GM23338 (cell line): ENCODE measurements at regions not wholly inside any gene's neighbourhood (a gene's known extent, or its start where the extent isn't known, plus 50 kb on each side); places are given as distances from the start of the nearest gene placed in this dataset.

ENCODE experiments used
- ATAC-seq: fragments of 200-7000 bp; cut with Tn5 transposase; 3 replicates; pipeline ENCODE4 v1.9.1; 2020
- DNase-seq: peaks from one replicate; pipeline ENCODE4 v3.0.0-alpha.2; 2015; ENCODE audit warnings: low spot score
- H2AFZ ChIP-seq: fragments of 200-600 bp; sonication (generic); 2 replicates; pipeline ENCODE4 v1.8.0; 2016; ENCODE audit warnings: antibody characterized with exemption, mild to moderate bottlenecking, moderate library complexity
- H3F3A ChIP-seq: fragments of 200-600 bp; sonication (generic); replicated peaks from 2 replicates; pipeline ENCODE4 v1.8.0; 2017; ENCODE audit warnings: antibody characterized with exemption, mixed run types, low read depth
- H3K27ac ChIP-seq: fragments of 200-600 bp; sonication (generic); 2 replicates; pipeline ENCODE4 v1.6.1; 2016; ENCODE audit warnings: low read depth
- H3K27me3 ChIP-seq: fragments of 200-600 bp; sonication (generic); 2 replicates; pipeline ENCODE4 v1.8.0; 2016; ENCODE audit warnings: mild to moderate bottlenecking, mixed run types, moderate library complexity; ENCODE audit not compliant: insufficient read depth
- H3K36me3 ChIP-seq: fragments of 200-600 bp; sonication (generic); 2 replicates; pipeline ENCODE4 v1.8.0; 2016; ENCODE audit warnings: mild to moderate bottlenecking; ENCODE audit not compliant: insufficient read depth
- H3K4me1 ChIP-seq: fragments of 200-600 bp; sonication (generic); 2 replicates; pipeline ENCODE4 v1.8.0; 2016; ENCODE audit warnings: mild to moderate bottlenecking, moderate library complexity; ENCODE audit not compliant: insufficient read depth
- H3K4me2 ChIP-seq: fragments of 200-600 bp; sonication (generic); 2 replicates; pipeline ENCODE4 v1.7.1; 2017; ENCODE audit warnings: mixed run types
- H3K4me3 ChIP-seq: fragments of 200-600 bp; sonication (generic); 2 replicates; pipeline ENCODE4 v1.6.1; 2016; ENCODE audit warnings: mixed run types
- H3K79me2 ChIP-seq: fragments of 200-600 bp; sonication (generic); replicated peaks from 2 replicates; pipeline ENCODE4 v1.8.0; 2017; ENCODE audit warnings: mild to moderate bottlenecking; ENCODE audit not compliant: insufficient read depth
- H3K9me2 ChIP-seq: fragments of 200-600 bp; sonication (generic); 2 replicates; pipeline ENCODE4 v1.8.0; 2017; ENCODE audit not compliant: insufficient read depth
- H4K20me1 ChIP-seq: fragments of 200-600 bp; sonication (generic); replicated peaks from 2 replicates; pipeline ENCODE4 v1.8.0; 2017; ENCODE audit warnings: mild to moderate bottlenecking; ENCODE audit not compliant: insufficient read depth
- H3K27ac Mint-ChIP-seq: 2 replicates; pipeline ENCODE4 v1.8.0; 2020; ENCODE audit warnings: inconsistent platforms, mild to moderate bottlenecking, moderate library complexity, mixed read lengths
- H3K27me3 Mint-ChIP-seq: 3 replicates; pipeline ENCODE4 v1.8.0; 2022; ENCODE audit warnings: low read depth, mild to moderate bottlenecking, moderate library complexity, mixed read lengths, inconsistent platforms; ENCODE audit not compliant: insufficient read depth, poor library complexity
- H3K36me3 Mint-ChIP-seq: 3 replicates; pipeline ENCODE4 v1.8.0; 2021; ENCODE audit warnings: low read depth, mild to moderate bottlenecking, inconsistent platforms, moderate library complexity, mixed read lengths
- H3K4me1 Mint-ChIP-seq: 3 replicates; pipeline ENCODE4 v1.8.0; 2020; ENCODE audit warnings: mild to moderate bottlenecking, inconsistent platforms, mixed read lengths
- H3K4me3 Mint-ChIP-seq: 3 replicates; pipeline ENCODE4 v1.8.0; 2021; ENCODE audit warnings: moderate library complexity, mild to moderate bottlenecking, inconsistent platforms, mixed read lengths
- H3K9me3 Mint-ChIP-seq: 3 replicates; pipeline ENCODE4 v1.8.0; 2020; ENCODE audit warnings: moderate library complexity, mild to moderate bottlenecking, inconsistent platforms, mixed read lengths
- CREB1 ChIP-seq: fragments of 250-450 bp; sonication (Bioruptor Pico); IDR thresholded peaks from 2 replicates; pipeline ENCODE4 v1.5.0; 2020; ENCODE audit warnings: low read depth, mild to moderate bottlenecking, moderate library complexity
- ETS1 ChIP-seq: IDR thresholded peaks from 2 replicates; pipeline ENCODE4 v1.6.1; 2016; ENCODE audit warnings: antibody characterized with exemption
- EZH2phosphoT487 ChIP-seq: fragments of 200-600 bp; sonication (generic); IDR thresholded peaks from one replicate; pipeline ENCODE4 v1.8.1; 2018; ENCODE audit warnings: antibody characterized with exemption; ENCODE audit not compliant: unreplicated experiment
- NANOG ChIP-seq: IDR thresholded peaks from 2 replicates; pipeline ENCODE4 v1.6.1; 2016; ENCODE audit warnings: antibody characterized with exemption, borderline replicate concordance
- POLR2AphosphoS5 ChIP-seq: IDR thresholded peaks from 2 replicates; pipeline ENCODE4 v1.6.1; 2016; ENCODE audit warnings: antibody characterized with exemption, low read depth
- STAT1 ChIP-seq: IDR thresholded peaks from one replicate; pipeline ENCODE4 v1.6.1; 2016; ENCODE audit warnings: antibody characterized with exemption; ENCODE audit not compliant: unreplicated experiment
- ZNF114 ChIP-seq: fragments of 250-450 bp; sonication (Bioruptor Pico); IDR thresholded peaks from 2 replicates; pipeline ENCODE4 v1.5.0; 2020; ENCODE audit warnings: mild to moderate bottlenecking, moderate library complexity
- ZNF331 ChIP-seq: fragments of 250-450 bp; sonication (Bioruptor Pico); IDR thresholded peaks from 2 replicates; pipeline ENCODE4 v1.5.0; 2020; ENCODE audit warnings: low read depth, mild to moderate bottlenecking, moderate library complexity
- ZNF462 ChIP-seq: fragments of 250-450 bp; sonication (Bioruptor Pico); IDR thresholded peaks from 2 replicates; pipeline ENCODE4 v1.5.0; 2020; ENCODE audit warnings: mild to moderate bottlenecking, moderate library complexity
- TF ChIP-seq, protein P1 (sequence below), 2 experiments: fragments of 200-600 bp in 1 of 2; sonication (generic) in 1 of 2; conservative IDR thresholded peaks; 2 replicates each; pipeline versions ENCODE4 v1.5.1 to v1.6.1; 2016 to 2017; ENCODE audit warnings: antibody characterized with exemption in 2 of 2, low read depth in 2 of 2, mild to moderate bottlenecking in 2 of 2, moderate library complexity in 1 of 2

GRCh38 chr16:85203462-85203813 lies 91.2 kb upstream of the CIBAR2 start (continued):
- TF ChIP-seq ETS1 (no peak), ZNF331 (CRISPR knock-in tag) (no peak), CREB1 (CRISPR knock-in tag) (no peak), EZH2phosphoT487 (no peak), NANOG (no peak)
- TF ChIP-seq, protein P1, sequence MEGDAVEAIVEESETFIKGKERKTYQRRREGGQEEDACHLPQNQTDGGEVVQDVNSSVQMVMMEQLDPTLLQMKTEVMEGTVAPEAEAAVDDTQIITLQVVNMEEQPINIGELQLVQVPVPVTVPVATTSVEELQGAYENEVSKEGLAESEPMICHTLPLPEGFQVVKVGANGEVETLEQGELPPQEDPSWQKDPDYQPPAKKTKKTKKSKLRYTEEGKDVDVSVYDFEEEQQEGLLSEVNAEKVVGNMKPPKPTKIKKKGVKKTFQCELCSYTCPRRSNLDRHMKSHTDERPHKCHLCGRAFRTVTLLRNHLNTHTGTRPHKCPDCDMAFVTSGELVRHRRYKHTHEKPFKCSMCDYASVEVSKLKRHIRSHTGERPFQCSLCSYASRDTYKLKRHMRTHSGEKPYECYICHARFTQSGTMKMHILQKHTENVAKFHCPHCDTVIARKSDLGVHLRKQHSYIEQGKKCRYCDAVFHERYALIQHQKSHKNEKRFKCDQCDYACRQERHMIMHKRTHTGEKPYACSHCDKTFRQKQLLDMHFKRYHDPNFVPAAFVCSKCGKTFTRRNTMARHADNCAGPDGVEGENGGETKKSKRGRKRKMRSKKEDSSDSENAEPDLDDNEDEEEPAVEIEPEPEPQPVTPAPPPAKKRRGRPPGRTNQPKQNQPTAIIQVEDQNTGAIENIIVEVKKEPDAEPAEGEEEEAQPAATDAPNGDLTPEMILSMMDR (conservative IDR thresholded peaks at IDR 0.05; ENCODE audit: low read depth in 2 of 2) = no peak

- H3F3A ChIP-seq = no peaks in the 10 kb centered on the region
- H3K27ac Mint-ChIP-seq = no peak overlapping the region
- TF ChIP-seq ETS1 (no peak), NANOG (no peak), CREB1 (CRISPR knock-in tag) (no peak), STAT1 (no peak), ZNF331 (CRISPR knock-in tag) (no peak), ZNF462 (CRISPR knock-in tag) (no peak), EZH2phosphoT487 (no peak), ZNF114 (CRISPR knock-in tag) (no peak), POLR2AphosphoS5 (no peak)
- TF ChIP-seq, protein P1 (conservative IDR thresholded peaks at IDR 0.05; ENCODE audit: low read depth in 2 of 2) = no peak
Observed at GRCh38 chr16:85204242-85205010, 92.2 kb upstream of the CIBAR2 start.

More at GRCh38 chr16:85204242-85205010, 92.2 kb upstream of the CIBAR2 start:
- Histone ChIP-seq H3K27ac (no peak overlapping the region), H3K4me3 (no peak overlapping the region), H4K20me1 (no peaks in the 10 kb centered on the region), H3K9me2 (no peaks in the 10 kb centered on the region), H3K4me1 (peaks cover 20% of the 10 kb centered on the region; the same call in 1 of the 2 replicates), H3K4me2 (no peak overlapping the region), H2AFZ (no peak overlapping the region), H3K36me3 (no peaks in the 10 kb centered on the region), H3K27me3 (no peaks in the 10 kb centered on the region), H3K79me2 (peaks cover 45% of the 10 kb centered on the region)
- peaks cover 2% of the 10 kb centered on the region; the same call in 2 of the 3 replicates for H3K36me3 Mint-ChIP-seq
- H3K27me3 Mint-ChIP-seq = peaks cover 3% of the 10 kb centered on the region
- peaks cover 56% of the 10 kb centered on the region for H3K4me1 Mint-ChIP-seq
- H3K4me3 Mint-ChIP-seq = no peak overlapping the region
- ATAC-seq (no peak), DNase-seq (no peak)
- H3K9me3 Mint-ChIP-seq = no peaks in the 10 kb centered on the region
